PC-9 (cell line): ENCODE measurements at regions not wholly inside any gene's neighbourhood (a gene's known extent, or its start where the extent isn't known, plus 50 kb on each side); places are given as distances from the start of the nearest gene placed in this dataset.

Source experiments
- BruUV-seq: library from RNA; stranded (reverse); fragments of 400-500 nt; replicated peaks from 2 replicates; lab custom pipeline; 2021; lab: Mats Ljungman, UMichigan
- CTCF ChIA-PET: fragments of 300-600 bp; sonication (Branson Sonifier 250); formaldehyde crosslinking; loops from one replicate; lab custom pipeline; 2022; ENCODE audit warnings: antibody characterized with exemption; lab: Charles Lee
- POLR2A ChIA-PET: fragments of 300-600 bp; sonication (Branson Sonifier 250); formaldehyde crosslinking; loops from one replicate; lab custom pipeline; 2022; ENCODE audit warnings: antibody characterized with exemption; ENCODE audit not compliant: unreplicated experiment; lab: Charles Lee
- DNase-seq, 2 experiments: peaks; one replicate each; pipeline versions ENCODE4 v3.0.0 to v3.0.0-alpha.2; 2015 to 2022; ENCODE audit warnings: mixed read lengths in 1 of 2
- H2AFZ ChIP-seq: fragments of 200-600 bp; sonication (generic); 2 replicates; pipeline ENCODE4 v1.8.1; 2017; ENCODE audit warnings: antibody characterized with exemption
- H3F3A ChIP-seq: fragments of 200-600 bp; sonication (generic); 2 replicates; pipeline ENCODE4 v1.8.1; 2017; ENCODE audit warnings: antibody characterized with exemption, mild to moderate bottlenecking, low read depth; ENCODE audit not compliant: insufficient read depth
- H3K27ac ChIP-seq: fragments of 200-600 bp; sonication (generic); 2 replicates; pipeline ENCODE4 v1.6.1; 2016; ENCODE audit warnings: mixed run types
- H3K27me3 ChIP-seq: fragments of 200-600 bp; sonication (generic); 2 replicates; pipeline ENCODE4 v1.6.1; 2016; ENCODE audit warnings: low read depth, mixed run types; ENCODE audit not compliant: insufficient read depth
- H3K36me3 ChIP-seq: fragments of 200-600 bp; sonication (generic); 2 replicates; pipeline ENCODE4 v1.6.1; 2016; ENCODE audit warnings: low read depth, mixed run types
- H3K4me1 ChIP-seq: fragments of 200-600 bp; sonication (generic); replicated peaks from 2 replicates; pipeline ENCODE4 v1.6.1; 2016; ENCODE audit warnings: mixed run types; ENCODE audit not compliant: insufficient read depth
- H3K4me2 ChIP-seq: fragments of 200-600 bp; sonication (generic); 2 replicates; pipeline ENCODE4 v1.6.1; 2017; ENCODE audit warnings: mixed run types
- H3K4me3 ChIP-seq: fragments of 200-600 bp; sonication (generic); 2 replicates; pipeline ENCODE4 v1.6.1; 2016; ENCODE audit warnings: mixed run types
- H3K79me2 ChIP-seq: fragments of 200-600 bp; sonication (generic); 2 replicates; pipeline ENCODE4 v1.6.1; 2017; ENCODE audit warnings: low read depth, mixed run types
- H3K9me2 ChIP-seq: fragments of 200-600 bp; sonication (generic); 2 replicates; pipeline ENCODE4 v1.8.1; 2017; ENCODE audit warnings: mild to moderate bottlenecking; ENCODE audit not compliant: insufficient read depth
- H3K9me3 ChIP-seq: fragments of 200-600 bp; sonication (generic); 2 replicates; pipeline ENCODE4 v1.8.1; 2016; ENCODE audit warnings: low read depth; ENCODE audit not compliant: insufficient read depth
- H4K20me1 ChIP-seq: fragments of 200-600 bp; sonication (generic); 2 replicates; pipeline ENCODE4 v1.8.1; 2017; ENCODE audit not compliant: insufficient read depth
- CTCF ChIP-seq: fragments of 200-600 bp; sonication (generic); conservative IDR thresholded peaks from 2 replicates; pipeline ENCODE4 v1.6.1; 2017; ENCODE audit warnings: mixed run types, antibody characterized with exemption, mild to moderate bottlenecking, moderate library complexity
- EZH2 ChIP-seq: fragments of 200-600 bp; sonication (generic); IDR thresholded peaks from 2 replicates; pipeline ENCODE4 v1.8.0; 2017; ENCODE audit warnings: antibody characterized with exemption, low read depth
- intact Hi-C: fragments of 100-400 bp; cut with micrococcal nuclease; formaldehyde crosslinking; loops from one replicate; pipeline ENCODE4 v1.10.0; 2022; ENCODE audit not compliant: unreplicated experiment

GRCh38 chr22:48868554-48868953 lies 959.1 kb downstream of the BRD1 start:
- Histone ChIP-seq H3K27ac (no peak overlapping the region), H3K4me2 (no peak overlapping the region), H3K79me2 (no peaks in the 10 kb centered on the region), H3K4me3 (no peak overlapping the region), H3K4me1 (no peaks in the 10 kb centered on the region), H3K36me3 (no peaks in the 10 kb centered on the region), H3F3A (no peaks in the 10 kb centered on the region), H4K20me1 (0 out of 2 replicates have a peak, but pooled peaks cover 4% of the 10 kb centered on the region), H3K9me3 (no peaks in the 10 kb centered on the region), H3K9me2 (no peaks in the 10 kb centered on the region), H2AFZ (no peak overlapping the region), H3K27me3 (peaks cover 99% of the 10 kb centered on the region)
- no peak for DNase-seq
- CTCF ChIA-PET: no interaction called here
- POLR2A ChIA-PET: no interaction called here
- TF ChIP-seq EZH2: no peak
- TF ChIP-seq CTCF: no peak
- intact Hi-C loops: no loop called here
- no TSS peak for BruUV-seq

GRCh38 chr22:48867891-48868290 lies 959.8 kb downstream of the BRD1 start:
- no peaks in the 10 kb centered on the region for H3K4me1 ChIP-seq
- intact Hi-C loops: no loop called here
- BruUV-seq: no TSS peak
- H4K20me1 ChIP-seq: 0 out of 2 replicates have a peak, but pooled peaks cover 4% of the 10 kb centered on the region
- H3K36me3 ChIP-seq: no peaks in the 10 kb centered on the region
- no peak overlapping the region for H3K4me2 ChIP-seq
- H3K4me3 ChIP-seq: no peak overlapping the region
- no peak overlapping the region for H2AFZ ChIP-seq
- H3F3A ChIP-seq: no peaks in the 10 kb centered on the region
- no peaks in the 10 kb centered on the region for H3K79me2 ChIP-seq
- H3K9me2 ChIP-seq: no peaks in the 10 kb centered on the region
- ChIA-PET POLR2A (no interaction called here), CTCF (no interaction called here)
- no peaks in the 10 kb centered on the region for H3K9me3 ChIP-seq
- H3K27me3 ChIP-seq: peaks cover 96% of the 10 kb centered on the region
- H3K27ac ChIP-seq: no peak overlapping the region
- no peak for DNase-seq
- TF ChIP-seq CTCF (no peak), EZH2 (no peak)

GRCh38 chr22:48866906-48867681 lies 960.6 kb downstream of the BRD1 start:
- H3K4me1 ChIP-seq: no peaks in the 10 kb centered on the region
- no peak overlapping the region for H3K4me3 ChIP-seq
- no peak overlapping the region for H3K4me2 ChIP-seq
- H3K36me3 ChIP-seq: no peaks in the 10 kb centered on the region
- no peak overlapping the region for H3K27ac ChIP-seq
- no peaks in the 10 kb centered on the region for H3K9me3 ChIP-seq
- no peak overlapping the region for H2AFZ ChIP-seq
- H4K20me1 ChIP-seq: 0 out of 2 replicates have a peak, but pooled peaks cover 4% of the 10 kb centered on the region
- TF ChIP-seq CTCF (no peak), EZH2 (no peak)
- no peaks in the 10 kb centered on the region for H3F3A ChIP-seq
- intact Hi-C loops: no loop called here
- H3K27me3 ChIP-seq: peaks cover 89% of the 10 kb centered on the region
- ChIA-PET POLR2A (no interaction called here), CTCF (no interaction called here)
- no peak for DNase-seq
- H3K79me2 ChIP-seq: no peaks in the 10 kb centered on the region
- H3K9me2 ChIP-seq: no peaks in the 10 kb centered on the region
- BruUV-seq: no TSS peak
